ENCODE measurements at regions not wholly inside any gene's neighbourhood (a gene's known extent, or its start where the extent isn't known, plus 50 kb on each side); places are given as distances from the start of the nearest gene placed in this dataset.
"Not testable (repeated sequence)": the region's sequence is repeated elsewhere in the genome, so short reads cannot be mapped to it uniquely, and the experiment has no call there.

DNA sequence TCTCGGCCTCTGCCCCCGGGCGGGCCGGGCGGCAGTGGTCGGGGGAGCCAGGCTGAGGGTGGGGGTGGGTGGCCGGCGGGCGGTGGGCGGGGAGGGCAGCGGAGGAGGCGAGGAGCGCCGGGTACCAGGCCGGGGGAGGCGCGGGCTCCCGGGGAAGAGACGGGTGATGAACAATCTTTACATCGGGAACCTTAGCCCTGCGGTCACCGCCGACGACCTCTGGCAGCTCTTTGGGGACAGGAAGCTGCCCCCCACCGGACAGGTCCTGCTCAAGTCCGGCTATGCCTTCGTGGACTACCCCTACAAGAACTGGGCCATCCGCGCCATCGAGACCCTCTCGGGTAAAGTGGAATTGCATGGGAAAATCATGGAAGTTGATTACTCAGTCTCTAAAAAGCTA lies 112.5 kb downstream of the NBPF12 start:
- peaks cover 2% of the 10 kb centered on the region for H3K36me3 Mint-ChIP-seq (ENCODE audit: insufficient read depth)
- no peaks in the 10 kb centered on the region for H3K9me3 Mint-ChIP-seq
- H3K4me1 Mint-ChIP-seq (ENCODE audit: low read depth in 2 of 2), result peaks cover 3 to 8% of the 10 kb centered on the region in 2 donors
- no peak for ATAC-seq (replicated peaks)
- no peak for DNase-seq
- no peak overlapping the region for H3K4me3 Mint-ChIP-seq
- no peak overlapping the region for H3K27ac Mint-ChIP-seq
- peaks cover 9 to 31% of the 10 kb centered on the region in 2 donors for H3K27me3 Mint-ChIP-seq

DNA sequence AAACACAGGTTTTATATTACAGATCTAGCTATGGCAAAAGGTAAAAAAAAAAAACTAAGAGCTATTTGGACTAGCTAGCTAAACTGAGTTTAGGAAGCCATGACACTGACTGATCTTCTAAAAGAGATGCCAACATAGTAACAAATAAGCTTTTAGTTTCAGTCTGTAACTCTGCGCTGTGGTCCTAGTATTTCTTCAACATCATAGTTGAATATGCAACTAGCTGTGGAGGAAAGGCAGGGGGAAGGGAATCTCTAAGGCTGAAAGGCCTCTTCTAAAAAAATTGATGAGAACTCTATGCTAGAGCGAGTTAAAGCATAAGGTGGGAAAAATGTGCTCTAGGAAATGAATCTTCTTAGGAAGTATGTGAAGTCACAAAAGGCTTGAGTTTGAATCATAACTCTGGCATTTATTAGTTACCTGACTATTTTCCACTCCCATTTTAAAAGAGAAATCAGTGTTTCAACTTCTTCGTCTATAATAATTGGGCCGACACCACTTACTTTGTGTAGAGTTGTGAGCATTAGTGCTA lies 108.8 kb downstream of the NBPF12 start:
- H3K27me3 Mint-ChIP-seq; H3K4me1 Mint-ChIP-seq (ENCODE audit: low read depth in 2 of 2); H3K36me3 Mint-ChIP-seq (ENCODE audit: insufficient read depth); H3K4me3 Mint-ChIP-seq; H3K9me3 Mint-ChIP-seq; DNase-seq: not testable (repeated sequence)
- peak; percentile 46 for ATAC-seq (replicated peaks)
- H3K27ac Mint-ChIP-seq, result peak overlapping the region in 1 of 2 donors; percentile 74

DNA sequence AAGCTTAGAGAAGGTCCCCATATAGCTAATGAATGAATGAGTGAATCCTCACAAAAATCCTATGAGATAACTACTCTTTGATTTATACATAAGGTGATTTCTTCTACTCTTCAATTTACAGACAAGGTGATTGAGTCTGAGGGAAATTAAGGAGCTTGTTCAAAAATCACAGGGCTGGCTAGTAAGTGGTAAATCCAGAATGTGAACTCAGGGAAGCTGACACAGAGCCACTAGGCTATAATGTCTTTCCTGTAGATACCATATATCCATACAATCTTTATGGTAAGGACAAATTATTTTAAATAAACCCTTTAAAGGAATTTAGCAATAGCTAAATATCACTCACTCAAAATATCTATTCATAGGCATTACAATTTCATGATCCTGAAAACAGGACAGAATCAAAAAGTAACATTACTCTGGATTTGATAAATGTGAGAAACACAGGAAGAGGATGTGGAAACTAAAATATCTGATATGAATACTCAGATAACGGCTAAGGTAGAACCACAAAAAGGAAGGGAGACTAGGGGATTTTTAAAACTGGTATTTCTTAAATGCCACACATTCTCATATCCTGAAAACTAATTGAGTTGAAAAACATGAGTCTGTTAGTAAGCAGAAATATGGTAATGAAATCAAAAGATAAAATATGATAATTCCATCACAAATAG lies 108.2 kb downstream of the NBPF12 start:
- Mint-ChIP-seq H3K4me3 (no peak overlapping the region), H3K9me3 (no peaks in the 10 kb centered on the region), H3K4me1 (ENCODE audit: low read depth in 2 of 2) (peaks cover 3 to 8% of the 10 kb centered on the region in 2 donors), H3K27me3 (peaks cover 1 to 6% of the 10 kb centered on the region in 2 donors), H3K27ac (peak overlapping the region in 1 of 2 donors; percentile 74), H3K36me3 (ENCODE audit: insufficient read depth) (peaks cover 2% of the 10 kb centered on the region)
- peak; percentile 27 for ATAC-seq (replicated peaks)
- DNase-seq, result no peak
